ENCODE measurements at regions not wholly inside any gene's neighbourhood (a gene's known extent, or its start where the extent isn't known, plus 50 kb on each side); places are given as distances from the start of the nearest gene placed in this dataset.

- Histone ChIP-seq H4K5ac (ENCODE audit: low read depth, low read length) (no peak overlapping the region), H3K36me3 (ENCODE audit: control insufficient read depth, insufficient read depth, low read length) (no peaks in the 10 kb centered on the region), H2AK9ac (replicated peaks; ENCODE audit: low read depth, low read length, poor library complexity) (no peak overlapping the region), H3K4ac (ENCODE audit: low read depth, low read length) (no peak overlapping the region), H3K79me1 (ENCODE audit: low read depth in 1 of 2, low read length in 2 of 2) (no peaks in the 10 kb centered on the region), H4K91ac (ENCODE audit: insufficient read depth, low read depth, low read length) (no peak overlapping the region), H2BK120ac (ENCODE audit: low read depth, low read length) (no peak overlapping the region), H3K9me3 (ENCODE audit: control insufficient read depth, insufficient read depth, low read length) (peaks cover 70% of the 10 kb centered on the region), H3K14ac (replicated peaks; ENCODE audit: low read depth, low read length) (no peak overlapping the region), H3K9ac (ENCODE audit: low read depth, low read length) (no peak overlapping the region), H2BK5ac (ENCODE audit: low read depth, low read length, poor library complexity, severe bottlenecking) (no peak overlapping the region), H3K23ac (ENCODE audit: low read depth, low read length) (no peak overlapping the region), H3K4me3 (ENCODE audit: insufficient read depth, low read depth, low read length) (no peak overlapping the region), H3K27ac (ENCODE audit: insufficient read depth, low read length) (no peak overlapping the region), H2BK20ac (ENCODE audit: low read depth, low read length) (no peak overlapping the region), H3K18ac (ENCODE audit: low read depth, low read length) (no peak overlapping the region), H3K56ac (ENCODE audit: extremely low read depth, insufficient read depth, low read length) (no peak overlapping the region), H3K4me2 (ENCODE audit: low read depth, low read length) (no peak overlapping the region), H3K4me1 (ENCODE audit: control insufficient read depth, insufficient read depth, low read length) (no peaks in the 10 kb centered on the region), H2BK15ac (ENCODE audit: low read depth, low read length) (no peak overlapping the region), H4K8ac (ENCODE audit: low read depth in 2 of 2, low read length in 2 of 2) (no peak overlapping the region), H4K20me1 (ENCODE audit: insufficient read depth, low read length) (no peaks in the 10 kb centered on the region), H2AK5ac (ENCODE audit: low read depth, low read length) (no peak overlapping the region), H3K27me3 (ENCODE audit: control insufficient read depth, insufficient read depth, low read length) (no peaks in the 10 kb centered on the region), H2AFZ (replicated peaks; ENCODE audit: low read length, poor library complexity) (no peak overlapping the region), H3K9me1 (ENCODE audit: insufficient read depth, low read length) (no peaks in the 10 kb centered on the region)
- TF ChIP-seq FOS (IDR thresholded peaks at IDR 0.05; ENCODE audit: low read depth, low read length) (no peak), POLR2A (IDR thresholded peaks at IDR 0.05; ENCODE audit: low read depth, low read length) (no peak), RAD21 (IDR thresholded peaks at IDR 0.05; ENCODE audit: low read length) (no peak), MXI1 (IDR thresholded peaks at IDR 0.05; ENCODE audit: borderline replicate concordance, low read depth, low read length) (no peak), MAZ (IDR thresholded peaks at IDR 0.05; ENCODE audit: borderline replicate concordance, low read depth, low read length) (no peak), RCOR1 (IDR thresholded peaks at IDR 0.05; ENCODE audit: insufficient replicate concordance, low read length) (no peak), CEBPB (IDR thresholded peaks at IDR 0.05; ENCODE audit: low read depth, low read length) (no peak), BHLHE40 (IDR thresholded peaks at IDR 0.05; ENCODE audit: low read depth, low read length) (no peak)
- TF ChIP-seq, protein P1, sequence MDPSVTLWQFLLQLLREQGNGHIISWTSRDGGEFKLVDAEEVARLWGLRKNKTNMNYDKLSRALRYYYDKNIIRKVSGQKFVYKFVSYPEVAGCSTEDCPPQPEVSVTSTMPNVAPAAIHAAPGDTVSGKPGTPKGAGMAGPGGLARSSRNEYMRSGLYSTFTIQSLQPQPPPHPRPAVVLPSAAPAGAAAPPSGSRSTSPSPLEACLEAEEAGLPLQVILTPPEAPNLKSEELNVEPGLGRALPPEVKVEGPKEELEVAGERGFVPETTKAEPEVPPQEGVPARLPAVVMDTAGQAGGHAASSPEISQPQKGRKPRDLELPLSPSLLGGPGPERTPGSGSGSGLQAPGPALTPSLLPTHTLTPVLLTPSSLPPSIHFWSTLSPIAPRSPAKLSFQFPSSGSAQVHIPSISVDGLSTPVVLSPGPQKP (IDR thresholded peaks at IDR 0.05; ENCODE audit: borderline replicate concordance, low read depth, low read length), result no peak
- TF ChIP-seq, protein P2, sequence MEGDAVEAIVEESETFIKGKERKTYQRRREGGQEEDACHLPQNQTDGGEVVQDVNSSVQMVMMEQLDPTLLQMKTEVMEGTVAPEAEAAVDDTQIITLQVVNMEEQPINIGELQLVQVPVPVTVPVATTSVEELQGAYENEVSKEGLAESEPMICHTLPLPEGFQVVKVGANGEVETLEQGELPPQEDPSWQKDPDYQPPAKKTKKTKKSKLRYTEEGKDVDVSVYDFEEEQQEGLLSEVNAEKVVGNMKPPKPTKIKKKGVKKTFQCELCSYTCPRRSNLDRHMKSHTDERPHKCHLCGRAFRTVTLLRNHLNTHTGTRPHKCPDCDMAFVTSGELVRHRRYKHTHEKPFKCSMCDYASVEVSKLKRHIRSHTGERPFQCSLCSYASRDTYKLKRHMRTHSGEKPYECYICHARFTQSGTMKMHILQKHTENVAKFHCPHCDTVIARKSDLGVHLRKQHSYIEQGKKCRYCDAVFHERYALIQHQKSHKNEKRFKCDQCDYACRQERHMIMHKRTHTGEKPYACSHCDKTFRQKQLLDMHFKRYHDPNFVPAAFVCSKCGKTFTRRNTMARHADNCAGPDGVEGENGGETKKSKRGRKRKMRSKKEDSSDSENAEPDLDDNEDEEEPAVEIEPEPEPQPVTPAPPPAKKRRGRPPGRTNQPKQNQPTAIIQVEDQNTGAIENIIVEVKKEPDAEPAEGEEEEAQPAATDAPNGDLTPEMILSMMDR (conservative IDR thresholded peaks at IDR 0.05; ENCODE audit: low read depth, low read length), result no peak
- WGBS, 2 experiments (ENCODE audit: extremely low coverage in 2 of 2, insufficient read length in 1 of 2), result 50% methylated on average over 2 of the region's 8 CpGs; no CpG with 5 or more reads in 1 of the 2 experiments
- BruUV-seq (replicated peaks), result no TSS peak
- DNase-seq (no peak), ATAC-seq (ENCODE audit: low read depth) (no peak)
- in situ Hi-C loops (cut with MboI; ENCODE audit: low sequenced_read_pairs) (no loop called here), intact Hi-C loops (cut with micrococcal nuclease) (no loop called here), dilution Hi-C loops (cut with HindIII; ENCODE audit: low sequenced_read_pairs, unreplicated experiment) (no loop called here)
- ChIA-PET CTCF (no interaction called here), POLR2A (ENCODE audit: unreplicated experiment) (no interaction called here)
Measured at GRCh38 chr22:49395617-49396016, 432.1 kb downstream of the BRD1 start.

All from IMR-90 (cell line).